IMR-90 (cell line): ENCODE measurements at regions not wholly inside any gene's neighbourhood (a gene's known extent, or its start where the extent isn't known, plus 50 kb on each side); places are given as distances from the start of the nearest gene placed in this dataset.
"Not testable (repeated sequence)": the region's sequence is repeated elsewhere in the genome, so short reads cannot be mapped to it uniquely, and the experiment has no call there.

Experiments
- ATAC-seq: fragments of 200-7000 bp; cut with Tn5 transposase; 2 replicates; pipeline ENCODE4 v1.9.1; 2020; ENCODE audit warnings: low read depth, mild to moderate bottlenecking, moderate library complexity
- BruUV-seq: library from RNA; stranded (reverse); fragments of 400-500 nt; replicated peaks from 2 replicates; lab custom pipeline; 2021; lab: Mats Ljungman, UMichigan
- CTCF ChIA-PET: fragments of 300-600 bp; formaldehyde crosslinking; extraction: SDS; loops from one replicate; lab custom pipeline; 2021; ENCODE audit warnings: antibody characterized with exemption; lab: Yijun Ruan, JAX
- POLR2A ChIA-PET: fragments of 300-600 bp; sonication (Branson Sonifier 250); formaldehyde crosslinking; loops from one replicate; lab custom pipeline; 2022; ENCODE audit warnings: antibody characterized with exemption; ENCODE audit not compliant: unreplicated experiment; lab: Charles Lee
- DNase-seq: peaks from one replicate; pipeline ENCODE4 v3.0.0; 2013
- H2AFZ ChIP-seq: replicated peaks from 2 replicates; pipeline ENCODE3; 2013; ENCODE audit warnings: low read length, mild to moderate bottlenecking; ENCODE audit not compliant: poor library complexity
- H2AK5ac ChIP-seq: 2 replicates; pipeline ENCODE4 v1.6.1; 2013; ENCODE audit warnings: low read depth, low read length, inconsistent platforms
- H2AK9ac ChIP-seq: replicated peaks from 2 replicates; pipeline ENCODE3; 2013; ENCODE audit warnings: mild to moderate bottlenecking, low read depth, low read length, moderate library complexity; ENCODE audit not compliant: poor library complexity
- H2BK120ac ChIP-seq: 2 replicates; pipeline ENCODE4 v1.6.1; 2013; ENCODE audit warnings: low read depth, low read length, inconsistent platforms
- H2BK15ac ChIP-seq: 3 replicates; pipeline ENCODE4 v1.6.1; 2013; ENCODE audit warnings: low read depth, low read length, inconsistent platforms
- H2BK20ac ChIP-seq: 2 replicates; pipeline ENCODE4 v1.6.1; 2013; ENCODE audit warnings: low read depth, mild to moderate bottlenecking, inconsistent platforms, low read length, moderate library complexity
- H2BK5ac ChIP-seq: 2 replicates; pipeline ENCODE4 v1.6.1; 2013; ENCODE audit warnings: mild to moderate bottlenecking, low read depth, low read length, inconsistent platforms; ENCODE audit not compliant: poor library complexity, severe bottlenecking
- H3K14ac ChIP-seq: replicated peaks from 2 replicates; pipeline ENCODE4 v1.6.1; 2013; ENCODE audit warnings: low read depth, low read length, inconsistent platforms
- H3K18ac ChIP-seq: 2 replicates; pipeline ENCODE4 v1.6.1; 2013; ENCODE audit warnings: low read depth, low read length, control low read depth
- H3K23ac ChIP-seq: 2 replicates; pipeline ENCODE4 v1.6.1; 2013; ENCODE audit warnings: low read depth, low read length, inconsistent platforms
- H3K27ac ChIP-seq: 2 replicates; pipeline ENCODE4 v1.5.1; 2013; ENCODE audit warnings: mild to moderate bottlenecking, control low read depth, low read length; ENCODE audit not compliant: insufficient read depth
- H3K27me3 ChIP-seq: 2 replicates; pipeline ENCODE4 v1.6.1; 2013; ENCODE audit warnings: low read length; ENCODE audit not compliant: control insufficient read depth, insufficient read depth
- H3K36me3 ChIP-seq: 2 replicates; pipeline ENCODE4 v1.6.1; 2013; ENCODE audit warnings: low read length, mixed read lengths; ENCODE audit not compliant: control insufficient read depth, insufficient read depth
- H3K4ac ChIP-seq: 2 replicates; pipeline ENCODE4 v1.6.1; 2013; ENCODE audit warnings: low read depth, low read length, inconsistent platforms
- H3K4me1 ChIP-seq: 2 replicates; pipeline ENCODE4 v1.6.1; 2013; ENCODE audit warnings: low read length, mixed read lengths; ENCODE audit not compliant: control insufficient read depth, insufficient read depth
- H3K4me2 ChIP-seq: 2 replicates; pipeline ENCODE4 v1.6.1; 2013; ENCODE audit warnings: low read depth, mild to moderate bottlenecking, control low read depth, low read length, moderate library complexity
- H3K4me3 ChIP-seq: 2 replicates; pipeline ENCODE4 v1.5.1; 2013; ENCODE audit warnings: low read depth, mild to moderate bottlenecking, control low read depth, low read length, moderate library complexity; ENCODE audit not compliant: insufficient read depth
- H3K56ac ChIP-seq: 2 replicates; pipeline ENCODE4 v1.6.1; 2013; ENCODE audit warnings: low read length, inconsistent platforms; ENCODE audit not compliant: insufficient read depth; ENCODE audit errors: extremely low read depth
- H3K79me1 ChIP-seq, 2 experiments: 2 replicates each; pipeline ENCODE4 v1.6.1; 2013; ENCODE audit warnings: low read length in 2 of 2, inconsistent platforms in 1 of 2, low read depth in 1 of 2
- H3K9ac ChIP-seq: 2 replicates; pipeline ENCODE4 v1.6.1; 2013; ENCODE audit warnings: low read depth, low read length, control low read depth
- H3K9me1 ChIP-seq: 2 replicates; pipeline ENCODE4 v1.6.1; 2013; ENCODE audit warnings: low read length, inconsistent platforms; ENCODE audit not compliant: insufficient read depth
- H3K9me3 ChIP-seq: 2 replicates; pipeline ENCODE4 v1.6.1; 2013; ENCODE audit warnings: low read length; ENCODE audit not compliant: control insufficient read depth, insufficient read depth
- H4K20me1 ChIP-seq: 2 replicates; pipeline ENCODE4 v1.6.1; 2013; ENCODE audit warnings: low read length, inconsistent platforms; ENCODE audit not compliant: insufficient read depth
- H4K5ac ChIP-seq: 2 replicates; pipeline ENCODE4 v1.6.1; 2013; ENCODE audit warnings: mild to moderate bottlenecking, low read depth, low read length, control low read depth
- H4K8ac ChIP-seq, 2 experiments: 2 replicates each; pipeline ENCODE4 v1.6.1; 2013; ENCODE audit warnings: low read depth in 2 of 2, low read length in 2 of 2, control low read depth in 1 of 2, inconsistent platforms in 1 of 2
- H4K91ac ChIP-seq: 2 replicates; pipeline ENCODE4 v1.6.1; 2013; ENCODE audit warnings: low read depth, low read length, inconsistent platforms; ENCODE audit not compliant: insufficient read depth
- WGBS, 2 experiments: methylation state at CpG; one replicate each; pipeline versions ENCODE4 v1.1.5 to v1.1.7; 2013; ENCODE audit warnings: missing lambda C conversion rate in 2 of 2; ENCODE audit not compliant: insufficient read length in 1 of 2; ENCODE audit errors: extremely low coverage in 2 of 2; 5-methylcytosine and 5-hydroxymethylcytosine counted together
- dilution Hi-C: fragments of 300-500 bp; cut with HindIII; formaldehyde crosslinking; loops from one replicate; pipeline ENCODE4 v1.14.3; 2018; ENCODE audit warnings: low sequenced_read_pairs; ENCODE audit not compliant: unreplicated experiment
- in situ Hi-C: fragments of 300-500 bp; cut with MboI; formaldehyde crosslinking; loops from 3 replicates; pipeline ENCODE4 v1.14.3; 2019; ENCODE audit warnings: low sequenced_read_pairs, inconsistent platforms, mixed read lengths
- intact Hi-C: fragments of 100-400 bp; cut with micrococcal nuclease; formaldehyde crosslinking; loops from 2 replicates; pipeline ENCODE4 v1.10.0; 2022

DNA sequence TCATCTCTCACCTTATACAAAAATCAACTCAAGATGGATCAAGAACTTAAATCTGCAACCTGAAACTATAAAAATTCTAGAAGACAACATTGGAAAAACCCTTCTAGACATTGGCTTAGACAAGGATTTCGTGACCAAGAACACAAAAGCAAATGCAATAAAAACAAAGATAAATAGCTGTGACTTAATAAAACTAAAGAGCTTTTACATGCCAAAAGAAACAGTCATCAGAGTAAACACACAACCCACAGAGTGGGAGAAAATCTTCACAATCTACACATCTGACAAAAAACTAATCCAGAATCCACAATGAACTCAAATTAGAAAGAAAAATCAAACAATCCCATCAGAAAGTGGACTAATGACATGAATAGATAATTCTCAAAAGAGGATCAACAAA lies 532.4 kb downstream of the KIF20B start:
- DNase-seq, H2BK15ac ChIP-seq, H3K9ac ChIP-seq, H2BK20ac ChIP-seq, H3K27ac ChIP-seq, H3K4ac ChIP-seq, H4K5ac ChIP-seq, H2AK9ac ChIP-seq, H3K9me1 ChIP-seq, H4K8ac ChIP-seq, dilution Hi-C loops, H4K20me1 ChIP-seq, H2AK5ac ChIP-seq, H2AFZ ChIP-seq, H3K4me2 ChIP-seq, CTCF ChIA-PET, H3K4me1 ChIP-seq, H3K4me3 ChIP-seq, H3K27me3 ChIP-seq, H2BK5ac ChIP-seq, H2BK120ac ChIP-seq, H3K79me1 ChIP-seq, POLR2A ChIA-PET, H3K56ac ChIP-seq, H4K91ac ChIP-seq, intact Hi-C loops, ATAC-seq, BruUV-seq, H3K14ac ChIP-seq, H3K18ac ChIP-seq, in situ Hi-C loops, H3K9me3 ChIP-seq, H3K23ac ChIP-seq, H3K36me3 ChIP-seq: not testable (repeated sequence)
- no CpG with 5 or more reads among the region's 1 CpG for WGBS, 2 experiments
